ENCODE measurements at regions not wholly inside any gene's neighbourhood (a gene's known extent, or its start where the extent isn't known, plus 50 kb on each side); places are given as distances from the start of the nearest gene placed in this dataset.
A peak's percentile ranks its signal among the peaks of the same experiment; 100 is the strongest.

DNA sequence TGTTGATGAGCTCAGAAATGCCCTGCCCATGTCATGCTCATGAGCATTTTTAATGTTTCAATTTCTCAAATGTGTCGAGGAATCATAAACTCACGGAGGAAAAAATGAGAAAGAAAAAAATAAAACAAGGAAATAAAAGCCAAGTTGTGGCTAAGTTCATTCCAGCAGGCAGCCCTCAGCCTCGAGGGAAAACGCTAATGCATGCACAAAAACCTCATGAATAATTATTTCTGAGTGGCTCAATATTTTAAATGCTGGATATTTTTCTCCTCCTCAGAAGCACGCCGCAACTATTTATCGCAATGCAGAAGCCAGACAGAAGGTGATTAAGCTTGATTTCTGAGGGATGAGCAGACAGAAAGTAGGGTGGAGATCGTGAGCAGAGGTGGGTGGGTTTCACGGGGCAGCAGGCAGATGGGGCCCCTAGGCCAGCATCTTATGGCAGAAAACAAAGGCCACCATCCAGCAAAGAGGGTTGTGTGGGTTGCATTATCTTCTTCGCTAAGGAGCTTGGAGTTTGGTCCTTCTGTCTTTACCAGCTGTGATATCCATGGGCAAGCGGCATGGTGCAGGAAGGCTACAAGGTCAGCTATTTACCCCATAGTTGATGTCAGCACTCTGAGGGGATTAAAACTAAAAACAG lies 151.5 kb upstream of the LRFN2 start:
- DNase-seq: no peak

DNA sequence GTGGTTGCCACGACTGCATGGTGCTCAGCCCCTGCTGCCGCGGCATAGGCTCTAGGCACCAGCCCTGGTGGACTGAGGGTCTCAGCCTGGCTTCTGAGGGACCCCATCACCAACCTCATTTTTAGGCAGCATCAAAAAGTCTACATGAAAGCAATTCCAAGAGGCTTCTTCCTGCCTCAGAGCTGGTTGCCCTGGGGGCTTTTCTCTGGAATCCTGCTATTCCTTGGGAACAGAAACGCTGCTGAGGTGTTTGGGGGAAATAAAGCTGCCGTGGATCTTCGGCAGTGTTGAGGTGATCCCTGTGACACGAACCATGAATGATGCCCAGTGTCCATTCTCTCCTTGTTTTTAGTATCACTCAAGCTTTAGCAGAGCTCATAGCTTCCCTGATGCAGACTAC lies 148.4 kb upstream of the LRFN2 start:
- no peak for DNase-seq

- DNase-seq: no peak
These were observed 148.0 kb upstream of the LRFN2 start for GRCh38 chr6:40735121-40735520.

GRCh38 chr6:40734607-40735006 lies 147.4 kb upstream of the LRFN2 start:
- DNase-seq: no peak

DNA sequence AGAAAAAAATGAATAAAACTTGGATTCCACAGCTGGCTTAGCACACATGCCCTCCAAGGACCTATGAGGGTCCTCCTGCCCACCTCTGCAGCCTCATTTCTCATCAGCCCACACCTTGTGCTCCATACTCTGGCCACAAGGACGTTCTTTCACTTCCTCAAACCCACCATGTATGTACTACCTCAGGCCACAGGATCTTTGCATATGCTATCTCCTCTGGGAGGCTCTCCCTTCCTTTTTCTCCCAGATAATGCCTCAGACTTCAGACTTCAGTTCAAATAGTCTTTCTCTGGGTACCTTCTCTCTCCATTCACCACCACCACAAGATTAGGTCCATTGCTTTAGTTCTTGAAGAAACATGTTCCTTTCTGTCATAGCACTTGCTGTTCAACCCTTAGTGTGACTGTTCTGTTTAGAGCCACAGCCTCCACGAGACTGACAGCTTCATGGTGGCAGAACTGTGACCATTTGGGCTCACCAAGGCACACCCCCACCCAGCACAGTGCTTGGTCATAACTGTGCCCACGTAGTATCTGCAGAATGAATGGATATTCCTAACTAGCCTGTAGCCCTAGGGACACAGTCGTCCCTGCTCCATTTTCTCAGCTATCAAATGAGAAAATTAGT lies 146.7 kb upstream of the LRFN2 start:
- DNase-seq: no peak

DNA sequence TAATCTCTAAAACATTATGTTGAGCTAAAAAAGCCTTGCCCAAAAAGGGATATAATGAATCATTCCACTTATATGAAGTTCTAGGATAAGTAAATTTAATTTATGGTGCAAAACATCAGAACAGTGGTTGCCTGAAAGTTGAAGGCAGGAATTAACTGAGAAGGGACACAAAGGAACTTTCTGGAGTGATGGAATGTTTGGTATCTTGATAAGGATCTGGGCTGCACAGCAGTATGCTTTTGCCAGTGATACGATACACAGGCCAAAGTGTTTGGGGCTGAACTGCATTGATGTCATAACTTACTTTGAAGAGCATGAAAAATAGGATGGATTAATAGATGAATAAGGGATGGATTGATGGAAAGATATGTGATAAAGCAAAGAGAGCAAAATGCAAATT lies 146.1 kb upstream of the LRFN2 start:
- DNase-seq: no peak

DNA sequence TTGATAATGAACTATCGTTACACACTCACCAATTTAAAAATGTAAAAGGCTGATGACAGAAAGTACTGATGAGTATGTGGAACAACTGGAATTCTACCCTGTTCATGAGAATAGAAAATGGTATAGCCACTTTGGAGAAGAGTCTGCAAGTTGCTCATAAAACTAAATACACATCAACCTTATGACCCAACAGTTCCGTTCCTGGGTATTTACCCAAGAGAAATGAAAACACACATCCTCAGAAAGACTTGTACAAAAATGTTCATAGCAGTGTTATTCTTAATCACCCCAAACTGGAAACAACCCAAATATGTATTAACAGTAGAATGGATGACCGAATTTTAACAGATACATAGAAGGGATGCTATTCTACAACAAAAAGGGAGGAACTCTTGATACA lies 145.7 kb upstream of the LRFN2 start:
- DNase-seq: no peak

GRCh38 chr6:40728643-40729042 lies 141.5 kb upstream of the LRFN2 start:
- no peak for DNase-seq

- no peak for DNase-seq
These were observed 140.1 kb upstream of the LRFN2 start for GRCh38 chr6:40727271-40727670.

DNA sequence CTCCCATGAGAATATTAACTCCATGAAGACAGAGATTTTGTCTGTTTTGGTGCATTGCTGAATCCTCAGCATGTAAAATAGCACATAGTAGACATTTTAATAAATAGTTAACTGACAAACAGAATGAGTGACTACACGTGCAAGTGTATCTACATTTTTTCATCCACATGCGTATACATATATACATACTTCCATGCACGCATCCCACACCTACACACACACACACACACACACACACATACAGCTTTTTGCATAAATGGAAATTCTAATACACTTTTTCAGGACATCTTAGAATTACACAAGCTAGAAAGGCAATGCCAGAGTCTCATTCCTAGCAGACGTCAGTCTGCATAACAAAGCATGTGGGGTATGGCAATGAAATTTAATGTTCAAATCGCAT lies 139.7 kb upstream of the LRFN2 start:
- DNase-seq: no peak

GRCh38 chr6:40725390-40725789 lies 138.2 kb upstream of the LRFN2 start:
- no peak for DNase-seq

DNA sequence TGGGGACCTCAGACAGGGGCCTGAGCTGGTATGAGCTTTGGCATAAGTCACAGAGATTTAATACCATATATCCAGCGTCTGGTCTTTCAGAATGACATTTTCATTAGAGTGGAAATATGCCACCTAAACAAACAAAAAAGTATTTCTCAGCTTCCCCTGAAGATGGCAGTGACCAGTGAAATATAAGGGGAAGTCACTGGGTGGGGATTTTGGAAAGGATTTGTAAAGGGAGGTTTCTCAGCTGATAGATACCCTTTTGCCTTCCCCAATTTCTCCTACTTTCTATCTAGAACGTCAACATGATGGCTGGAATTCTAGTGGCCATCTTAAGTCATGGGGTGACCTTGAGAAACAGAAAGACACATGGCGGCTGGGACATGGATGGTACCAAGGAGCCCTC lies 137.7 kb upstream of the LRFN2 start:
- DNase-seq: no peak

- DNase-seq: no peak
These were observed 136.8 kb upstream of the LRFN2 start for GRCh38 chr6:40723967-40724366.

- no peak for DNase-seq
These were observed 135.5 kb upstream of the LRFN2 start for GRCh38 chr6:40722553-40723258.

GRCh38 chr6:40722091-40722490 lies 134.9 kb upstream of the LRFN2 start:
- no peak for DNase-seq

GRCh38 chr6:40721271-40721952 lies 134.2 kb upstream of the LRFN2 start:
- DNase-seq: no peak

GRCh38 chr6:40720375-40720748 lies 133.2 kb upstream of the LRFN2 start:
- DNase-seq: no peak

DNA sequence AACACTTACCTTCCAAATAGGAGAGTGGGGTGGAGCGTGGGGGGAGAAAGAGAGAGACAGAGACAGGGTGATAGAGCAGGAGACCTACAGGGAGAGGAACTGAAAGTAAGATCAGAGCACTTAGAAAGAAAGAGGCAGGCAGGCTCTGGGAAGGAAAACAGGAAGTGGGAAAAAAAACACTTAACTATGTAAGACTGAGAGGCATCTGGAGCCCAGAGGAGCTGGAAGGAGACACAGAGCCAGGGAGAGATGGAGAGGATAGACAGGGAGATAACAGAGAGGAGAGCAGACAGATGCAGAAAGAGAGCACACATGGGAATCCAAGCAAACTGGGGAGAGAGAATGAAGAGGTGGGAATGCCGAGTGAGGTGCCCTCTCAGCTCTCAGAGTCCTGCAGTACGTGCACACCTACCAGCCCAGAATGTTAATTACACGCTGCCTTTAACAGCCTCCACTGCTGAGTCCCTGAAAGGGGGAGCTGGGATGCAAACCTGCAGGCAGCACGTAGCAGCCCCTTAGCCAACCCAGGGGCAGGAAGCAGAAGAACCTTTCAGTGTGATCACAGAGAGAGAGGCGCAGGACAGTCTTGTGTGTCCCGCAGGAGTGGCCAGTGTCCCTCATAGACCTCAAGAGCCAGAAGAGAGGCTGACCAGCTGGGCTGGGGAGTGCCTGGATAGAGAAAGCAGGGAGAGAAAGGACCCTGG lies 132.7 kb upstream of the LRFN2 start:
- peak; percentile 47 for DNase-seq

DNA sequence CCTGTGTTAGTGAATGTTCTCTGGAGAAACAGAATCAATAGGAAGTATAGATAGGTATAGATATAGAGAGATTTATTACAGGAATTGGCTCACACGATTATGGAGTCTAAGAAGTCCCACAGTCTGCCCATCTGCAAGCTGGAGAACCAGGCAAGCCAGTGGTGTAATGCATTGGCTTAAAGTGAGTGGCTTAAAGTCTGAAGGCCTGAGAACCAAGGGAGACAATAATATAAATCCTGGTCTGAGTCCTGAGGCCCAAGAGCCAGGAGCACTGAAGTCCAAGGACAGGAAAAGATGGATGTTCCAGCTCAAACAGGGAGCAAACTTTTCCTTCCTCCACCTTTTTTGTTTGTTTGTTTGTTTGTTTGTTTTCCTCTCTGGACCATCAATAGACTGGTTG lies 131.2 kb upstream of the LRFN2 start:
- no peak for DNase-seq

GRCh38 chr6:40717411-40718057 lies 130.4 kb upstream of the LRFN2 start:
- no peak for DNase-seq

DNA sequence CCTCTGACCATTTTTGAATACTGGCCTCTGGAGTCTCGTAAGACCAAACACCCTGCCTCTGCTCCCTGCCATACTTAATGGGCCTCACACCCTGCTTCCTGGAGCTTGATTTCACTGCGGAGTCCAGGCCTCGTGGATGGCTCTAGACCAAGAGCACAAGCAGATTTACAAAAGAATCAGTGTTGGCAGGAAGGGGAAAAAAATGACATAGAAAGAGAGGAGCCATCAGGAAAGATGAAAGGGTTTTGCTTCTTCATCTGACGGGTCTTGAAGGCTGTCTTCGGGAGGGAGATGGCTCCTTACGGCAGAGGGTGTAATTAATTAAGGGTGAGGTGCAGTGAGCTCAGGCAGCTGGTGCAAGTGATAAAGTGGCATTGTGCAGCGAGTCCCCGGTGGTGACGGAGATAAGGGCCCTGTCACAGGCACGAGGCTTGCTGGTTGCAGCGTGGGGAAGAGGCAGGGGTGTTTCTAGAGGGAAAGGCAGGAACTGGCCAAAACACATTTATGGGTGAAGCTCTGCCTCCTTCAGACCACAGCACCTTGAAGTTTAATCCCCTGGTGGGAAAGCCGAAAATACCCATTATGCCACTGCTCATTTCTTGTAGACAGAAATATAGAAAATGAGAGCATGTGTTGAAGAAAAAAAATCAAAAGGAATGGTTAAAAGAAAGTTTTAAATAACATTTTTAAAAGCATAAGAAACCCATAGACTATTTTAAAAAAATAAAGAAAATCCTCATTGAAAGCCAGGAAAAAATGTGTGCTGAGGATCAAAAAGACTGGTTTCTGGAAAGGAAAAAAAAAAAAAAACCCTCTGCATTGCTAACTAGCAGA lies 128.6 kb upstream of the LRFN2 start:
- no peak for DNase-seq
